ENCODE measurements at regions not wholly inside any gene's neighbourhood (a gene's known extent, or its start where the extent isn't known, plus 50 kb on each side); places are given as distances from the start of the nearest gene placed in this dataset.

GRCh38 chr2:228665232-228665631, 483.7 kb upstream of the SPHKAP start:
- TF ChIP-seq, protein P1, sequence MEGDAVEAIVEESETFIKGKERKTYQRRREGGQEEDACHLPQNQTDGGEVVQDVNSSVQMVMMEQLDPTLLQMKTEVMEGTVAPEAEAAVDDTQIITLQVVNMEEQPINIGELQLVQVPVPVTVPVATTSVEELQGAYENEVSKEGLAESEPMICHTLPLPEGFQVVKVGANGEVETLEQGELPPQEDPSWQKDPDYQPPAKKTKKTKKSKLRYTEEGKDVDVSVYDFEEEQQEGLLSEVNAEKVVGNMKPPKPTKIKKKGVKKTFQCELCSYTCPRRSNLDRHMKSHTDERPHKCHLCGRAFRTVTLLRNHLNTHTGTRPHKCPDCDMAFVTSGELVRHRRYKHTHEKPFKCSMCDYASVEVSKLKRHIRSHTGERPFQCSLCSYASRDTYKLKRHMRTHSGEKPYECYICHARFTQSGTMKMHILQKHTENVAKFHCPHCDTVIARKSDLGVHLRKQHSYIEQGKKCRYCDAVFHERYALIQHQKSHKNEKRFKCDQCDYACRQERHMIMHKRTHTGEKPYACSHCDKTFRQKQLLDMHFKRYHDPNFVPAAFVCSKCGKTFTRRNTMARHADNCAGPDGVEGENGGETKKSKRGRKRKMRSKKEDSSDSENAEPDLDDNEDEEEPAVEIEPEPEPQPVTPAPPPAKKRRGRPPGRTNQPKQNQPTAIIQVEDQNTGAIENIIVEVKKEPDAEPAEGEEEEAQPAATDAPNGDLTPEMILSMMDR (IDR thresholded peaks at IDR 0.05; ENCODE audit: low read depth, low read length) = no peak
- no peak for DNase-seq (ENCODE audit: low read depth, low spot score)
- no peak overlapping the region for H3K4me3 ChIP-seq (ENCODE audit: low read depth, low read length)
- in situ Hi-C loops (cut with HindIII; ENCODE audit: low sequenced_read_pairs) = no loop called here

DNA sequence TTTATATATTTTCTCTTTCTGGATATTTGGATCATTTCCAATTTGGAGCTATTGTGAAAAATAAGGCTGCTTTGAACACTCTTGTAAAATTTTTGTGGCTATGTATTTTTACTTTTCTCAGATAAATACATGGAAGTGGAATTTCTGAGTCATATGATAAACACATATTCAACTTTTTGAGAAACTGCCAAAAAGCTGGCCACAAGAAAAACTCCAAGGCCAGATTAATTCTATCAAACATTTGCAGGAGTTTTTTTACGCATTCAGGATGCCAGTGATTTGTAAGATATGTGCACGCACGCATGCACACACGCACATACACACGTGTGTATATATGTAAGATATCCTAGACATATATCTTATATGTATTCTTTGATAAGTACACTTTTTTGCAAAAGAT, 477.5 kb upstream of the SPHKAP start:
- TF ChIP-seq, protein P1 (IDR thresholded peaks at IDR 0.05; ENCODE audit: low read depth, low read length) = no peak
- in situ Hi-C loops (cut with HindIII; ENCODE audit: low sequenced_read_pairs) = no loop called here
- peak; percentile 89 for DNase-seq (ENCODE audit: low read depth, low spot score)
- no peak overlapping the region for H3K4me3 ChIP-seq (ENCODE audit: low read depth, low read length)

GRCh38 chr2:228657807-228658402, 476.4 kb upstream of the SPHKAP start:
- in situ Hi-C loops (cut with HindIII; ENCODE audit: low sequenced_read_pairs) = no loop called here
- no peak overlapping the region for H3K4me3 ChIP-seq (ENCODE audit: low read depth, low read length)
- TF ChIP-seq, protein P1 (IDR thresholded peaks at IDR 0.05; ENCODE audit: low read depth, low read length) = peak; percentile 45
- DNase-seq (ENCODE audit: low read depth, low spot score) = peak; percentile 48

- in situ Hi-C loops (cut with HindIII; ENCODE audit: low sequenced_read_pairs) = no loop called here
- no peak for DNase-seq (ENCODE audit: low read depth, low spot score)
- H3K4me3 ChIP-seq (ENCODE audit: low read depth, low read length) = no peak overlapping the region
- TF ChIP-seq, protein P1 (IDR thresholded peaks at IDR 0.05; ENCODE audit: low read depth, low read length) = no peak
Measured at GRCh38 chr2:228655331-228655730, 473.8 kb upstream of the SPHKAP start.

DNA sequence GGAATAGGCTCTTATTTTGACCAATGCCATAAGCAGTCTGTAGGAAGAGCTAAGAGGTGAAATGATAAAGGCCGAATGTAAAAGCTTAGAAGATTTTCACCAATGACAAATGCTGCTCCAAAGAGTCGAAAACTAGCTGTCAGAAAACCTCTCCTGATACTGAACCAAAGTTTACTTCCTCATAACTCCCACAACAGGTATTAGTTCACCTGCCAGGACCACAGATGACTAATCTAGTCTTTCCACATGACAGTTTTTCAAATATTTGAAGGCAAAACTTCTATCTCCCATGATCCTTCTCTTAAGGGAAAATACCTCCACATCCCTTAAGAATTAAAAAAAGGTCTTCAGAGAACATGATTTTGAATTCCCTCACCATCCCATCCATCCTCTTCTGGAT, 473.2 kb upstream of the SPHKAP start:
- H3K4me3 ChIP-seq (ENCODE audit: low read depth, low read length) = no peak overlapping the region
- TF ChIP-seq, protein P1 (IDR thresholded peaks at IDR 0.05; ENCODE audit: low read depth, low read length) = no peak
- in situ Hi-C loops (cut with HindIII; ENCODE audit: low sequenced_read_pairs) = no loop called here
- DNase-seq (ENCODE audit: low read depth, low spot score) = no peak

DNA sequence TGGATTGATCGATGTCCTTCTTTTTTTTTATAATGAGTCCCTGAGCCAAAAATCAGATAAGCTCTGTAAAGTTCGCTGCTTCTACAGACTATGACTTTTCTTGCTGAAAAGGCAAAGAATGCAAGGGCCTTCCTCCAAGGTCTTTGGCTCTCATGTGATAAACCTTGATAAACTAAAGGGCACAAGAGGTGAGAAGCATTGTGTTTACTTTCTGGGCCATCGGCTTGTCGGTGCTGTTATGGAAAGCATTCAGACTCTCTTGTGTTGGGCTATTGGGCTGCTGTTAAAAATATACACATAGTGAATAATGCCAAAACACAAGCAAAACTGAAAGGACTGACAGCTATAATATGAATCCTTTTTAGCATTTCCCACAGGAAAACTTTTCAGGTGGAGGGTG, 472.4 kb upstream of the SPHKAP start:
- in situ Hi-C loops (cut with HindIII; ENCODE audit: low sequenced_read_pairs) = no loop called here
- no peak overlapping the region for H3K4me3 ChIP-seq (ENCODE audit: low read depth, low read length)
- TF ChIP-seq, protein P1 (IDR thresholded peaks at IDR 0.05; ENCODE audit: low read depth, low read length) = no peak
- no peak for DNase-seq (ENCODE audit: low read depth, low spot score)
